HEK293 (cell line): ENCODE measurements at regions not wholly inside any gene's neighbourhood (a gene's known extent, or its start where the extent isn't known, plus 50 kb on each side); places are given as distances from the start of the nearest gene placed in this dataset.

Experiments used
- CTCF ChIA-PET: fragments of 350-600 bp; formaldehyde crosslinking; extraction: SDS; loops from one replicate; lab custom pipeline; 2021; ENCODE audit warnings: antibody characterized with exemption; lab: Yijun Ruan, JAX
- POLR2A ChIA-PET: fragments of 300-600 bp; formaldehyde crosslinking; extraction: SDS; loops from one replicate; lab custom pipeline; 2020; ENCODE audit warnings: antibody characterized with exemption, inconsistent platforms; lab: Yijun Ruan, JAX
- H3K27ac ChIP-seq: fragments of 200-500 bp; sonication (Bioruptor generic); 2 replicates; pipeline ENCODE4 v1.5.1; 2014; ENCODE audit warnings: low read depth, low read length, control low read depth, inconsistent platforms; ENCODE audit errors: extremely low read depth
- H3K36me3 ChIP-seq, 2 experiments: fragments of 200-500 bp in 1 of 2; sonication (Bioruptor generic) in 1 of 2; 1 replicate in 1 of 2; 2 replicates in 1 of 2; pipeline ENCODE4 v1.5.1; 2014 to 2017; ENCODE audit warnings: inconsistent platforms in 2 of 2, low read length in 2 of 2; ENCODE audit not compliant: control insufficient read depth in 2 of 2, insufficient read depth in 1 of 2
- H3K4me1 ChIP-seq: fragments of 200-500 bp; sonication (Bioruptor generic); 2 replicates; pipeline ENCODE4 v1.5.1; 2014; ENCODE audit warnings: mild to moderate bottlenecking, low read length, inconsistent platforms; ENCODE audit not compliant: control insufficient read depth, insufficient read depth
- H3K4me3 ChIP-seq: 2 replicates; pipeline ENCODE4 v1.5.1; 2011; ENCODE audit warnings: low read depth, mild to moderate bottlenecking, control low read depth, low read length, moderate library complexity
- H3K9me3 ChIP-seq: fragments of 200-500 bp; sonication (Bioruptor generic); 2 replicates; pipeline ENCODE4 v1.5.1; 2014; ENCODE audit warnings: low read depth, low read length, inconsistent platforms; ENCODE audit not compliant: control insufficient read depth, insufficient read depth
- GLI4 ChIP-seq: fragments of 450-650 bp; formaldehyde crosslinking; IDR thresholded peaks from 2 replicates; pipeline ENCODE4 v1.5.1; 2016; ENCODE audit warnings: missing biosample characterization, missing genetic modification characterization
- MYNN ChIP-seq: fragments of 450-650 bp; formaldehyde crosslinking; IDR thresholded peaks from 2 replicates; pipeline ENCODE4 v1.5.1; 2016; ENCODE audit warnings: missing biosample characterization, missing genetic modification characterization, borderline replicate concordance
- SALL2 ChIP-seq: fragments of 450-650 bp; formaldehyde crosslinking; IDR thresholded peaks from 2 replicates; pipeline ENCODE4 v1.5.0; 2017; ENCODE audit warnings: missing biosample characterization, mild to moderate bottlenecking, missing genetic modification characterization, borderline replicate concordance
- TCF7L2 ChIP-seq: IDR thresholded peaks from 2 replicates; pipeline ENCODE4 v1.6.1; 2011; ENCODE audit warnings: low read depth, mild to moderate bottlenecking, inconsistent platforms, low read length, moderate library complexity, borderline replicate concordance
- ZBTB1 ChIP-seq: fragments of 450-650 bp; formaldehyde crosslinking; IDR thresholded peaks from 2 replicates; pipeline ENCODE4 v1.5.1; 2016; ENCODE audit warnings: missing biosample characterization, missing genetic modification characterization
- ZBTB7A ChIP-seq: fragments of 450-650 bp; formaldehyde crosslinking; IDR thresholded peaks from 2 replicates; pipeline ENCODE4 v1.5.1; 2016; ENCODE audit warnings: low read depth, missing biosample characterization, missing genetic modification characterization
- ZBTB8A ChIP-seq: fragments of 450-650 bp; formaldehyde crosslinking; IDR thresholded peaks from 2 replicates; pipeline ENCODE4 v1.5.1; 2016; ENCODE audit warnings: missing biosample characterization, missing genetic modification characterization
- ZEB2 ChIP-seq: fragments of 450-650 bp; formaldehyde crosslinking; IDR thresholded peaks from 2 replicates; pipeline ENCODE4 v1.5.1; 2016; ENCODE audit warnings: missing biosample characterization, missing genetic modification characterization
- ZFP41 ChIP-seq: fragments of 450-650 bp; formaldehyde crosslinking; IDR thresholded peaks from 2 replicates; pipeline ENCODE4 v1.5.1; 2016; ENCODE audit warnings: missing biosample characterization, missing genetic modification characterization, borderline replicate concordance
- ZNF112 ChIP-seq: fragments of 450-650 bp; formaldehyde crosslinking; IDR thresholded peaks from 2 replicates; pipeline ENCODE4 v1.5.0; 2017; ENCODE audit warnings: missing biosample characterization, missing genetic modification characterization
- ZNF19 ChIP-seq: fragments of 450-650 bp; formaldehyde crosslinking; IDR thresholded peaks from 2 replicates; pipeline ENCODE4; 2016; ENCODE audit warnings: missing biosample characterization, missing genetic modification characterization, low read depth
- ZNF214 ChIP-seq: fragments of 450-650 bp; formaldehyde crosslinking; IDR thresholded peaks from 2 replicates; pipeline ENCODE4 v1.5.1; 2017; ENCODE audit warnings: missing biosample characterization, mild to moderate bottlenecking, missing genetic modification characterization, borderline replicate concordance
- ZNF221 ChIP-seq: fragments of 450-650 bp; formaldehyde crosslinking; IDR thresholded peaks from 2 replicates; pipeline ENCODE4 v1.5.1; 2017; ENCODE audit warnings: missing biosample characterization, missing genetic modification characterization, borderline replicate concordance
- ZNF239 ChIP-seq: fragments of 450-650 bp; formaldehyde crosslinking; IDR thresholded peaks from 2 replicates; pipeline ENCODE4 v1.5.1; 2016; ENCODE audit warnings: missing biosample characterization, missing genetic modification characterization
- ZNF341 ChIP-seq: fragments of 450-650 bp; formaldehyde crosslinking; IDR thresholded peaks from 2 replicates; pipeline ENCODE4; 2016; ENCODE audit warnings: low read depth, missing biosample characterization, missing genetic modification characterization
- ZNF354C ChIP-seq: fragments of 450-650 bp; formaldehyde crosslinking; IDR thresholded peaks from 2 replicates; pipeline ENCODE4 v1.5.1; 2016; ENCODE audit warnings: missing biosample characterization, missing genetic modification characterization, low read depth, borderline replicate concordance
- ZNF521 ChIP-seq: fragments of 450-650 bp; formaldehyde crosslinking; IDR thresholded peaks from 2 replicates; pipeline ENCODE4 v1.5.1; 2017; ENCODE audit warnings: missing biosample characterization, mild to moderate bottlenecking, missing genetic modification characterization
- ZNF530 ChIP-seq: fragments of 450-650 bp; formaldehyde crosslinking; IDR thresholded peaks from 2 replicates; pipeline ENCODE4 v1.5.1; 2016; ENCODE audit warnings: low read depth, missing biosample characterization, missing genetic modification characterization
- ZNF585B ChIP-seq: fragments of 450-650 bp; formaldehyde crosslinking; IDR thresholded peaks from 2 replicates; pipeline ENCODE4 v1.5.1; 2016; ENCODE audit warnings: missing biosample characterization, missing genetic modification characterization
- ZNF626 ChIP-seq: fragments of 450-650 bp; sonication (Bioruptor Pico); formaldehyde crosslinking; IDR thresholded peaks from 2 replicates; pipeline ENCODE4 v1.5.1; 2018; ENCODE audit warnings: missing biosample characterization, missing genetic modification characterization, inconsistent platforms
- ZNF660 ChIP-seq: fragments of 450-650 bp; IDR thresholded peaks from 2 replicates; pipeline ENCODE4 v1.5.1; 2018; ENCODE audit warnings: missing biosample characterization, mild to moderate bottlenecking, missing genetic modification characterization
- ZNF664 ChIP-seq: fragments of 450-650 bp; formaldehyde crosslinking; IDR thresholded peaks from 2 replicates; pipeline ENCODE4 v1.5.1; 2016; ENCODE audit warnings: missing biosample characterization, missing genetic modification characterization
- ZNF677 ChIP-seq: fragments of 450-650 bp; IDR thresholded peaks from 2 replicates; pipeline ENCODE4 v1.5.0; 2018; ENCODE audit warnings: missing biosample characterization, mild to moderate bottlenecking, missing genetic modification characterization, moderate library complexity
- ZXDB ChIP-seq: fragments of 450-650 bp; formaldehyde crosslinking; IDR thresholded peaks from 2 replicates; pipeline ENCODE4 v1.5.1; 2016; ENCODE audit warnings: missing biosample characterization, missing genetic modification characterization
- TF ChIP-seq, protein P1 (sequence below): fragments of 450-650 bp; formaldehyde crosslinking; IDR thresholded peaks from 2 replicates; pipeline ENCODE4 v1.5.1; 2016; ENCODE audit warnings: missing biosample characterization, missing genetic modification characterization
- TF ChIP-seq, protein P2 (sequence below): fragments of 450-650 bp; formaldehyde crosslinking; IDR thresholded peaks from 2 replicates; pipeline ENCODE4 v1.5.1; 2016; ENCODE audit warnings: missing biosample characterization, missing genetic modification characterization

DNA sequence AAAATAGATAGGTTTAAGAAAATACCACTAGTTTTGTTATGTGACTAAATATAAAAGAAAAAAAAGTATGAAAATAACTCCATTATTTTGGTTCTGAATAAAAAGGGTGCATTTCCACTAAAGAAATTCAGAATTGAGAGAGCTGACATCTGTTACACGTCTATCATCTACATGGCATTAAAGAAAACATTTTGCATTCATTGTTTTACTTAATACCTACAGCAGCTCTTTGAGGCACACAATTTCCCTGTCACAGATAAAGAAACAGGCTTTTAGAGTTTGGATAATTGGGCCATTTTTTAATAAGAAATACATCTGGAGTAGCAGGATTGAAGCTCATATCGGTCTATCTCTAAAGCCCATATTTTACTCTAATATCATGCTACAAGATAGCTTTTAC, 145.7 kb upstream of the LUZP2 start:
- H3K36me3 ChIP-seq = no peaks in the 10 kb centered on the region
- CTCF ChIA-PET = interaction anchor here (0.7 kb wide), 1 partner anchor 753 kb away, joined by 3 read pairs; no protein-coding TSS in a partner anchor
- TF ChIP-seq, protein P1, sequence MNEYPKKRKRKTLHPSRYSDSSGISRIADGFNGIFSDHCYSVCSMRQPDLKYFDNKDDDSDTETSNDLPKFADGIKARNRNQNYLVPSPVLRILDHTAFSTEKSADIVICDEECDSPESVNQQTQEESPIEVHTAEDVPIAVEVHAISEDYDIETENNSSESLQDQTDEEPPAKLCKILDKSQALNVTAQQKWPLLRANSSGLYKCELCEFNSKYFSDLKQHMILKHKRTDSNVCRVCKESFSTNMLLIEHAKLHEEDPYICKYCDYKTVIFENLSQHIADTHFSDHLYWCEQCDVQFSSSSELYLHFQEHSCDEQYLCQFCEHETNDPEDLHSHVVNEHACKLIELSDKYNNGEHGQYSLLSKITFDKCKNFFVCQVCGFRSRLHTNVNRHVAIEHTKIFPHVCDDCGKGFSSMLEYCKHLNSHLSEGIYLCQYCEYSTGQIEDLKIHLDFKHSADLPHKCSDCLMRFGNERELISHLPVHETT (tag by site-specific recombination) = no peak
- TF ChIP-seq ZNF214 (tag by site-specific recombination) (no peak), ZNF530 (tag by site-specific recombination) (no peak), ZBTB1 (tag by site-specific recombination) (no peak), TCF7L2 (no peak), ZBTB8A (tag by site-specific recombination) (no peak)
- no peaks in the 10 kb centered on the region for H3K4me1 ChIP-seq
- POLR2A ChIA-PET = no interaction called here
- no peaks in the 10 kb centered on the region for H3K9me3 ChIP-seq
- H3K4me3 ChIP-seq = no peak overlapping the region
- no peak overlapping the region for H3K27ac ChIP-seq

DNA sequence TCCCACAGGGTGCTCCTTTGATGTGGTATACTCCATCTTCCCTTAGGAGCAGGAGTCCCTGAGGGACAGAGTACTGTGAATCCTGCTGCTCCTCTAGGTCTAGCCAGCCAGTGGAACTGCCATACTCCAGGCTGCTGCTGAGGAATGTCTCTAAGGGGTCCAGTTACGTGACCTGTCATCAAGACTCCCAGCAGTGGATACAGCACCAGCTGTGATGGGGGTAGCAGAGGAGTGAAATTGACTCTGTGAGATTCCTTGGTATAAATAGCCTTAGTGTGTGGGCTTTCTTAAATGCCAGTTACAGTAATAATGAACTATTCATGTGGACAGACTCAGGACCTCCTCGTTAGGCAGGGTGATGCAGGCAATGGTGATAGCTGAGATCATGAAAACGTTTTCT, 140.4 kb upstream of the LUZP2 start:
- no peak overlapping the region for H3K4me3 ChIP-seq
- no peak overlapping the region for H3K27ac ChIP-seq
- H3K9me3 ChIP-seq = no peaks in the 10 kb centered on the region
- CTCF ChIA-PET = no interaction called here
- no peaks in the 10 kb centered on the region for H3K4me1 ChIP-seq
- TF ChIP-seq GLI4 (tag by site-specific recombination) (no peak), ZNF19 (tag by site-specific recombination) (no peak), ZNF677 (tag by site-specific recombination) (no peak), ZNF626 (tag by site-specific recombination) (no peak), ZNF521 (tag by site-specific recombination) (no peak), ZNF585B (tag by site-specific recombination) (no peak), MYNN (no peak), ZNF341 (no peak), ZNF664 (no peak)
- POLR2A ChIA-PET = no interaction called here
- no peaks in the 10 kb centered on the region for H3K36me3 ChIP-seq

DNA sequence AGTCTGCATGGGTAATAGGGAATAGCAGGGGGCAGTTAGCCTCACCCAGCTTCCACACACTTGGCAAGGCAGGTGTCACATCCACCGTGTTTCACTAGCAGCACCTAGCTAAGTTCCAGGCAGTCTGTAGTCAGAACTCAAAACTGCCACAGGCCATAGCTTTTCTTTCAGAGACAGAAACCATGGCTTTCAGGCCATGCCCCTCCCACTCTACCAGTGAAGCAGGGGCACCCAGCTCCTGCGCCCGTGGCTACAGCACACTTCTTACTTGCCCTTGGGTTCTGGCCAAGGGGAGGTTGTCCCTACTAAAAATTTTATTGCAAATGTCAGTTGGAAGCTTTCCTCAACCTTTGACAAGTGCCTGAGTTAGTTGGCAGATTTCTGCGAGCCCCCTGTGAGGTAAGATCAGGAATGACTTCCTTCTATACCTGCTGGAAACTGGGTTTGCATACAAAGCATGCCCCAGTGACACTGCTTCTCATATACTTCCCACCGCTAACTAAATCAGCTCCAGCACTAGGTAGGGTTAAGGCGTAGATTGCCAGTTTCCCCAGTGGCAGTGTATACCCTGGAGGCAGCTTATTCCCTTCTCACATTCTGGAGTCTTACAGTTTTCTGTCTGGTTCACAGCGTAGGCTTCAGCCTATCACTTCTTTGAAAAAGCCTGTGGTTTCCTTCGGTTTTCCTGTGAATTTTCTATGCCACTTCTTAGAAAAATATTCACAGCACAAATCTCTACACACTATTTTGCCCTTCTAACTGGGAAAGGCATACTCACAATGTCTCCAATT, 139.0 kb upstream of the LUZP2 start:
- H3K27ac ChIP-seq = no peak overlapping the region
- no peaks in the 10 kb centered on the region for H3K4me1 ChIP-seq
- H3K36me3 ChIP-seq = no peaks in the 10 kb centered on the region
- CTCF ChIA-PET = interaction anchor here (1.0 kb wide), 1 partner anchor 14 kb away, joined by 4 read pairs; no protein-coding TSS in a partner anchor
- TF ChIP-seq ZNF660 (tag by site-specific recombination) (no peak), ZNF112 (no peak), ZFP41 (no peak), ZNF239 (tag by site-specific recombination) (no peak), ZBTB1 (tag by site-specific recombination) (no peak), ZXDB (tag by site-specific recombination) (no peak), ZEB2 (tag by site-specific recombination) (no peak), ZBTB7A (tag by site-specific recombination) (no peak), ZNF354C (tag by site-specific recombination) (no peak), ZNF221 (no peak), SALL2 (no peak)
- TF ChIP-seq, protein P2, sequence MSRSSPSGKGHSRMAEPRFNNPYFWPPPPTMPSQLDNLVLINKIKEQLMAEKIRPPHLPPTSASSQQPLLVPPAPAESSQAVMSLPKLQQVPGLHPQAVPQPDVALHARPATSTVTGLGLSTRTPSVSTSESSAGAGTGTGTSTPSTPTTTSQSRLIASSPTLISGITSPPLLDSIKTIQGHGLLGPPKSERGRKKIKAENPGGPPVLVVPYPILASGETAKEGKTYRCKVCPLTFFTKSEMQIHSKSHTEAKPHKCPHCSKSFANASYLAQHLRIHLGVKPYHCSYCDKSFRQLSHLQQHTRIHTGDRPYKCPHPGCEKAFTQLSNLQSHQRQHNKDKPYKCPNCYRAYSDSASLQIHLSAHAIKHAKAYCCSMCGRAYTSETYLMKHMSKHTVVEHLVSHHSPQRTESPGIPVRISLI = no peak
- TF ChIP-seq, all 188 proteins: peak for 0
- Histone ChIP-seq H3K4me3 (no peak overlapping the region), H3K9me3 (no peaks in the 10 kb centered on the region)
- POLR2A ChIA-PET = no interaction called here
